ENCODE measurements at regions not wholly inside any gene's neighbourhood (a gene's known extent, or its start where the extent isn't known, plus 50 kb on each side); places are given as distances from the start of the nearest gene placed in this dataset.
A peak's percentile ranks its signal among the peaks of the same experiment; 100 is the strongest.

GRCh38 chr5:60335913-60336312 lies 364.1 kb downstream of the DEPDC1B start:
- no peak for DNase-seq (ENCODE audit: low read depth)

GRCh38 chr5:60334281-60334713 lies 365.7 kb downstream of the DEPDC1B start:
- DNase-seq (ENCODE audit: low read depth): peak; percentile 47

- DNase-seq (ENCODE audit: low read depth): no peak
These were observed 366.9 kb downstream of the DEPDC1B start for GRCh38 chr5:60333005-60333571.

- DNase-seq (ENCODE audit: low read depth): no peak
These were observed 367.5 kb downstream of the DEPDC1B start for GRCh38 chr5:60332244-60333004.

- DNase-seq (ENCODE audit: low read depth): no peak
These were observed 369.7 kb downstream of the DEPDC1B start for GRCh38 chr5:60330236-60330635.

- DNase-seq (ENCODE audit: low read depth): no peak
These were observed 374.1 kb downstream of the DEPDC1B start for GRCh38 chr5:60325870-60326269.

GRCh38 chr5:60323596-60323995 lies 376.4 kb downstream of the DEPDC1B start:
- DNase-seq (ENCODE audit: low read depth): no peak

GRCh38 chr5:60312098-60312497 lies 387.9 kb downstream of the DEPDC1B start:
- no peak for DNase-seq (ENCODE audit: low read depth)

- no peak for DNase-seq (ENCODE audit: low read depth)
These were observed 400.0 kb downstream of the DEPDC1B start for GRCh38 chr5:60299944-60300343.

GRCh38 chr5:60297658-60298057 lies 402.3 kb downstream of the DEPDC1B start:
- DNase-seq (ENCODE audit: low read depth): no peak

GRCh38 chr5:60295423-60295822 lies 401.9 kb upstream of the PDE4D start:
- no peak for DNase-seq (ENCODE audit: low read depth)

GRCh38 chr5:60293518-60293917 lies 400.0 kb upstream of the PDE4D start:
- DNase-seq (ENCODE audit: low read depth): no peak

GRCh38 chr5:60287174-60287771 lies 393.7 kb upstream of the PDE4D start:
- DNase-seq (ENCODE audit: low read depth): no peak

- DNase-seq (ENCODE audit: low read depth): no peak
These were observed 392.4 kb upstream of the PDE4D start for GRCh38 chr5:60285910-60286309.

- DNase-seq (ENCODE audit: low read depth): no peak
These were observed 387.4 kb upstream of the PDE4D start for GRCh38 chr5:60280943-60281342.

- DNase-seq (ENCODE audit: low read depth): no peak
These were observed 384.4 kb upstream of the PDE4D start for GRCh38 chr5:60277941-60278340.

GRCh38 chr5:60274747-60275146 lies 381.2 kb upstream of the PDE4D start:
- DNase-seq (ENCODE audit: low read depth): no peak

GRCh38 chr5:60271517-60271916 lies 378.0 kb upstream of the PDE4D start:
- DNase-seq (ENCODE audit: low read depth): no peak

GRCh38 chr5:60267907-60268306 lies 374.4 kb upstream of the PDE4D start:
- DNase-seq (ENCODE audit: low read depth): no peak

- no peak for DNase-seq (ENCODE audit: low read depth)
These were observed 369.8 kb upstream of the PDE4D start for GRCh38 chr5:60263346-60263745.

GRCh38 chr5:60262576-60263295 lies 369.2 kb upstream of the PDE4D start:
- DNase-seq (ENCODE audit: low read depth): no peak

- DNase-seq (ENCODE audit: low read depth): no peak
These were observed 368.2 kb upstream of the PDE4D start for GRCh38 chr5:60261732-60262131.

- no peak for DNase-seq (ENCODE audit: low read depth)
These were observed 367.1 kb upstream of the PDE4D start for GRCh38 chr5:60260658-60261057.
